ENCODE measurements at regions not wholly inside any gene's neighbourhood (a gene's known extent, or its start where the extent isn't known, plus 50 kb on each side); places are given as distances from the start of the nearest gene placed in this dataset.
"Not testable (repeated sequence)": the region's sequence is repeated elsewhere in the genome, so short reads cannot be mapped to it uniquely, and the experiment has no call there.

GRCh38 chr3:160102001-160102400 lies 113.4 kb downstream of the IL12A start:
- not testable (repeated sequence) for H3K27ac ChIP-seq (replicated peaks; ENCODE audit: low read length); H3K4me2 ChIP-seq (ENCODE audit: insufficient read depth, low read length, poor library complexity, severe bottlenecking); H3K9me3 ChIP-seq (replicated peaks in 1 of 2; ENCODE audit: control insufficient read depth in 2 of 2, insufficient read depth in 1 of 2, low read depth in 1 of 2, low read length in 2 of 2); H3K23ac ChIP-seq (ENCODE audit: low read depth, low read length, poor library complexity); H3K18ac ChIP-seq (ENCODE audit: low read length); H2BK12ac ChIP-seq (ENCODE audit: low read length); H3K79me1 ChIP-seq (ENCODE audit: low read depth, low read length); DNase-seq (ENCODE audit: low spot score); H4K8ac ChIP-seq (ENCODE audit: low read depth, low read length); H3K14ac ChIP-seq (ENCODE audit: low read length); H3K27me3 ChIP-seq (ENCODE audit: control insufficient read depth in 3 of 3, insufficient read depth in 3 of 3, low read depth in 1 of 3, low read length in 3 of 3); H2AK5ac ChIP-seq (ENCODE audit: low read depth, low read length); H3K36me3 ChIP-seq (replicated peaks in 1 of 2; ENCODE audit: control insufficient read depth in 2 of 2, insufficient read depth in 2 of 2, low read length in 2 of 2); H3K4ac ChIP-seq (ENCODE audit: low read length); H2BK5ac ChIP-seq (ENCODE audit: low read length); H2AFZ ChIP-seq (ENCODE audit: low read length); H3K4me1 ChIP-seq (ENCODE audit: control insufficient read depth in 2 of 2, insufficient read depth in 1 of 2, low read depth in 1 of 2, low read length in 2 of 2); H3K4me3 ChIP-seq (ENCODE audit: low read length in 2 of 2); H3K9ac ChIP-seq (ENCODE audit: low read depth, low read length, poor library complexity); H2BK15ac ChIP-seq (ENCODE audit: low read length); H4K91ac ChIP-seq (ENCODE audit: low read depth, low read length, poor library complexity); H2BK120ac ChIP-seq (ENCODE audit: low read depth, low read length)
- no CpG with 5 or more reads among the region's 7 CpGs for WGBS, 2 donors (ENCODE audit: extremely low coverage in 2 of 2, insufficient read length in 2 of 2, insufficient replicate concordance in 1 of 2)

- no peak overlapping the region for H3K9ac ChIP-seq (ENCODE audit: low read depth, low read length, poor library complexity)
- H4K91ac ChIP-seq (ENCODE audit: low read depth, low read length, poor library complexity) = no peak overlapping the region
- no peak overlapping the region for H3K4me2 ChIP-seq (ENCODE audit: insufficient read depth, low read length, poor library complexity, severe bottlenecking)
- no peak overlapping the region for H3K18ac ChIP-seq (ENCODE audit: low read length)
- H3K4me1 ChIP-seq (ENCODE audit: control insufficient read depth in 2 of 2, insufficient read depth in 1 of 2, low read depth in 1 of 2, low read length in 2 of 2) = peaks cover 0 to 1% of the 10 kb centered on the region in 2 donors
- no peak overlapping the region for H2BK12ac ChIP-seq (ENCODE audit: low read length)
- no peak for DNase-seq (ENCODE audit: low spot score)
- no peaks in the 10 kb centered on the region for H3K9me3 ChIP-seq (replicated peaks in 1 of 2; ENCODE audit: control insufficient read depth in 2 of 2, insufficient read depth in 1 of 2, low read depth in 1 of 2, low read length in 2 of 2)
- H3K14ac ChIP-seq (ENCODE audit: low read length) = no peak overlapping the region
- H2BK5ac ChIP-seq (ENCODE audit: low read length) = no peak overlapping the region
- H3K27ac ChIP-seq (replicated peaks; ENCODE audit: low read length) = no peak overlapping the region
- peaks cover 0 to 2% (median 0%) of the 10 kb centered on the region in 3 experiments for H3K27me3 ChIP-seq (ENCODE audit: control insufficient read depth in 3 of 3, insufficient read depth in 3 of 3, low read depth in 1 of 3, low read length in 3 of 3)
- no peak overlapping the region for H2BK15ac ChIP-seq (ENCODE audit: low read length)
- H2BK120ac ChIP-seq (ENCODE audit: low read depth, low read length) = no peak overlapping the region
- H3K36me3 ChIP-seq (replicated peaks in 1 of 2; ENCODE audit: control insufficient read depth in 2 of 2, insufficient read depth in 2 of 2, low read length in 2 of 2) = no peaks in the 10 kb centered on the region
- no peak overlapping the region for H3K4ac ChIP-seq (ENCODE audit: low read length)
- H3K79me1 ChIP-seq (ENCODE audit: low read depth, low read length) = no peaks in the 10 kb centered on the region
- H3K4me3 ChIP-seq (ENCODE audit: low read length in 2 of 2) = no peak overlapping the region
- H2AK5ac ChIP-seq (ENCODE audit: low read depth, low read length) = no peak overlapping the region
- no CpG with 5 or more reads among the region's 2 CpGs for WGBS, 2 donors (ENCODE audit: extremely low coverage in 2 of 2, insufficient read length in 2 of 2, insufficient replicate concordance in 1 of 2)
- H4K8ac ChIP-seq (ENCODE audit: low read depth, low read length) = no peak overlapping the region
- no peak overlapping the region for H2AFZ ChIP-seq (ENCODE audit: low read length)
- H3K23ac ChIP-seq (ENCODE audit: low read depth, low read length, poor library complexity) = no peak overlapping the region
Observed at GRCh38 chr3:160103397-160103796, 114.8 kb downstream of the IL12A start.

- H4K91ac ChIP-seq (ENCODE audit: low read depth, low read length, poor library complexity) = no peak overlapping the region
- no peaks in the 10 kb centered on the region for H3K9me3 ChIP-seq (replicated peaks in 1 of 2; ENCODE audit: control insufficient read depth in 2 of 2, insufficient read depth in 1 of 2, low read depth in 1 of 2, low read length in 2 of 2)
- no peaks in the 10 kb centered on the region for H3K4me1 ChIP-seq (ENCODE audit: control insufficient read depth in 2 of 2, insufficient read depth in 1 of 2, low read depth in 1 of 2, low read length in 2 of 2)
- H2AK5ac ChIP-seq (ENCODE audit: low read depth, low read length) = no peak overlapping the region
- no peak overlapping the region for H2BK15ac ChIP-seq (ENCODE audit: low read length)
- H3K18ac ChIP-seq (ENCODE audit: low read length) = no peak overlapping the region
- no peak overlapping the region for H2BK12ac ChIP-seq (ENCODE audit: low read length)
- DNase-seq (ENCODE audit: low spot score) = no peak
- H2BK120ac ChIP-seq (ENCODE audit: low read depth, low read length) = no peak overlapping the region
- no peaks in the 10 kb centered on the region for H3K36me3 ChIP-seq (replicated peaks in 1 of 2; ENCODE audit: control insufficient read depth in 2 of 2, insufficient read depth in 2 of 2, low read length in 2 of 2)
- H3K27ac ChIP-seq (replicated peaks; ENCODE audit: low read length) = no peak overlapping the region
- no peak overlapping the region for H3K23ac ChIP-seq (ENCODE audit: low read depth, low read length, poor library complexity)
- H2AFZ ChIP-seq (ENCODE audit: low read length) = no peak overlapping the region
- no peak overlapping the region for H3K4me3 ChIP-seq (ENCODE audit: low read length in 2 of 2)
- H3K79me1 ChIP-seq (ENCODE audit: low read depth, low read length) = no peaks in the 10 kb centered on the region
- peaks cover 0 to 2% (median 0%) of the 10 kb centered on the region in 3 experiments for H3K27me3 ChIP-seq (ENCODE audit: control insufficient read depth in 3 of 3, insufficient read depth in 3 of 3, low read depth in 1 of 3, low read length in 3 of 3)
- no peak overlapping the region for H3K4ac ChIP-seq (ENCODE audit: low read length)
- no peak overlapping the region for H2BK5ac ChIP-seq (ENCODE audit: low read length)
- no peak overlapping the region for H4K8ac ChIP-seq (ENCODE audit: low read depth, low read length)
- no peak overlapping the region for H3K14ac ChIP-seq (ENCODE audit: low read length)
- no peak overlapping the region for H3K4me2 ChIP-seq (ENCODE audit: insufficient read depth, low read length, poor library complexity, severe bottlenecking)
- no CpG with 5 or more reads among the region's 1 CpG for WGBS, 2 donors (ENCODE audit: extremely low coverage in 2 of 2, insufficient read length in 2 of 2, insufficient replicate concordance in 1 of 2)
- no peak overlapping the region for H3K9ac ChIP-seq (ENCODE audit: low read depth, low read length, poor library complexity)
Observed at GRCh38 chr3:160105907-160106584, 117.4 kb downstream of the IL12A start.

GRCh38 chr3:160106905-160107861 lies 118.0 kb upstream of the C3orf80 start:
- no peak overlapping the region for H2BK5ac ChIP-seq (ENCODE audit: low read length)
- DNase-seq (ENCODE audit: low spot score) = no peak
- no peak overlapping the region for H4K8ac ChIP-seq (ENCODE audit: low read depth, low read length)
- H3K4ac ChIP-seq (ENCODE audit: low read length) = no peak overlapping the region
- no peak overlapping the region for H3K9ac ChIP-seq (ENCODE audit: low read depth, low read length, poor library complexity)
- H3K36me3 ChIP-seq (replicated peaks in 1 of 2; ENCODE audit: control insufficient read depth in 2 of 2, insufficient read depth in 2 of 2, low read length in 2 of 2) = no peaks in the 10 kb centered on the region
- no peak overlapping the region for H2BK15ac ChIP-seq (ENCODE audit: low read length)
- no peak overlapping the region for H2AFZ ChIP-seq (ENCODE audit: low read length)
- H2AK5ac ChIP-seq (ENCODE audit: low read depth, low read length) = no peak overlapping the region
- no peak overlapping the region for H3K4me2 ChIP-seq (ENCODE audit: insufficient read depth, low read length, poor library complexity, severe bottlenecking)
- H3K14ac ChIP-seq (ENCODE audit: low read length) = no peak overlapping the region
- H4K91ac ChIP-seq (ENCODE audit: low read depth, low read length, poor library complexity) = no peak overlapping the region
- no peak overlapping the region for H3K18ac ChIP-seq (ENCODE audit: low read length)
- H3K9me3 ChIP-seq (replicated peaks in 1 of 2; ENCODE audit: control insufficient read depth in 2 of 2, insufficient read depth in 1 of 2, low read depth in 1 of 2, low read length in 2 of 2) = no peaks in the 10 kb centered on the region
- peaks cover 0 to 2% (median 0%) of the 10 kb centered on the region in 3 experiments for H3K27me3 ChIP-seq (ENCODE audit: control insufficient read depth in 3 of 3, insufficient read depth in 3 of 3, low read depth in 1 of 3, low read length in 3 of 3)
- no peak overlapping the region for H2BK12ac ChIP-seq (ENCODE audit: low read length)
- H3K4me1 ChIP-seq (ENCODE audit: control insufficient read depth in 2 of 2, insufficient read depth in 1 of 2, low read depth in 1 of 2, low read length in 2 of 2) = no peaks in the 10 kb centered on the region
- H3K27ac ChIP-seq (replicated peaks; ENCODE audit: low read length) = no peak overlapping the region
- H3K4me3 ChIP-seq (ENCODE audit: low read length in 2 of 2) = no peak overlapping the region
- H2BK120ac ChIP-seq (ENCODE audit: low read depth, low read length) = no peak overlapping the region
- H3K23ac ChIP-seq (ENCODE audit: low read depth, low read length, poor library complexity) = no peak overlapping the region
- no peaks in the 10 kb centered on the region for H3K79me1 ChIP-seq (ENCODE audit: low read depth, low read length)
- no CpG with 5 or more reads among the region's 7 CpGs for WGBS, 2 donors (ENCODE audit: extremely low coverage in 2 of 2, insufficient read length in 2 of 2, insufficient replicate concordance in 1 of 2)

Measured in neuronal stem cell (in vitro differentiated cells).